Liver (tissue), 8 donors: ENCODE measurements at regions not wholly inside any gene's neighbourhood (a gene's known extent, or its start where the extent isn't known, plus 50 kb on each side); places are given as distances from the start of the nearest gene placed in this dataset.

Experiments used
- DNase-seq: peaks from one replicate; pipeline ENCODE4 v3.0.0-alpha.2; 2017; ENCODE audit warnings: low spot score
- H3K27ac ChIP-seq, 2 donors: one replicate each; pipeline ENCODE4 v1.7.0; 2013; ENCODE audit warnings: inconsistent platforms in 2 of 2, low read length in 2 of 2, control low read depth in 1 of 2, low read depth in 1 of 2, mild to moderate bottlenecking in 1 of 2
- H3K27me3 ChIP-seq, 4 donors: one replicate each; pipeline versions ENCODE4 v1.6.1 to v1.7.0; 2013; ENCODE audit warnings: low read length in 3 of 4, inconsistent platforms in 1 of 4, mild to moderate bottlenecking in 1 of 4, moderate library complexity in 1 of 4; ENCODE audit not compliant: control insufficient read depth in 4 of 4, insufficient read depth in 4 of 4
- H3K36me3 ChIP-seq, 4 donors: one replicate each; pipeline versions ENCODE4 v1.6.1 to v1.7.0; 2013; ENCODE audit warnings: low read length in 3 of 4, mild to moderate bottlenecking in 3 of 4, low read depth in 1 of 4, moderate library complexity in 1 of 4; ENCODE audit not compliant: control insufficient read depth in 4 of 4, insufficient read depth in 3 of 4
- H3K4me1 ChIP-seq, 4 donors: one replicate each; pipeline versions ENCODE4 v1.6.1 to v1.7.0; 2013; ENCODE audit warnings: low read length in 3 of 4, mild to moderate bottlenecking in 3 of 4, moderate library complexity in 1 of 4; ENCODE audit not compliant: control insufficient read depth in 4 of 4, insufficient read depth in 4 of 4
- H3K4me3 ChIP-seq, 3 donors: one replicate each; pipeline versions ENCODE4 v1.6.1 to v1.7.0; 2013; ENCODE audit warnings: low read length in 3 of 3, control low read depth in 1 of 3, low read depth in 1 of 3, mild to moderate bottlenecking in 1 of 3
- H3K9ac ChIP-seq, 2 donors: one replicate each; pipeline ENCODE4 v1.7.0; 2013; ENCODE audit warnings: low read length in 2 of 2, mild to moderate bottlenecking in 2 of 2, moderate library complexity in 2 of 2, control low read depth in 1 of 2, low read depth in 1 of 2
- H3K9me3 ChIP-seq, 4 donors: one replicate each; pipeline versions ENCODE4 v1.6.1 to v1.7.0; 2013; ENCODE audit warnings: low read length in 3 of 4; ENCODE audit not compliant: control insufficient read depth in 4 of 4
- EGR1 ChIP-seq, 2 donors: IDR thresholded peaks; 2 replicates each; pipeline ENCODE4 v1.6.1; 2016 to 2018; ENCODE audit warnings: antibody characterized with exemption in 2 of 2, low read depth in 2 of 2
- FOXA1 ChIP-seq: IDR thresholded peaks from 2 replicates; pipeline ENCODE4 v1.6.1; 2016; ENCODE audit warnings: antibody characterized with exemption
- FOXA2 ChIP-seq: IDR thresholded peaks from 2 replicates; pipeline ENCODE4 v1.6.1; 2016; ENCODE audit warnings: antibody characterized with exemption
- GABPA ChIP-seq, 2 donors: IDR thresholded peaks in 1 of 2; conservative IDR thresholded peaks in 1 of 2; 2 replicates each; pipeline ENCODE4 v1.6.1; 2016; ENCODE audit warnings: antibody characterized with exemption in 2 of 2, mild to moderate bottlenecking in 1 of 2, moderate library complexity in 1 of 2
- HNF4A ChIP-seq, 2 donors: conservative IDR thresholded peaks; 2 replicates each; pipeline ENCODE4 v1.6.1; 2016; ENCODE audit warnings: antibody characterized with exemption in 2 of 2, mild to moderate bottlenecking in 2 of 2
- HNF4G ChIP-seq: IDR thresholded peaks from 2 replicates; pipeline ENCODE4 v1.6.1; 2016; ENCODE audit warnings: antibody characterized with exemption
- JUND ChIP-seq, 2 donors: IDR thresholded peaks; 2 replicates each; pipeline ENCODE4 v1.6.1; 2016; ENCODE audit warnings: antibody characterized with exemption in 2 of 2
- NR2F2 ChIP-seq: IDR thresholded peaks from 2 replicates; pipeline ENCODE4 v1.6.1; 2016; ENCODE audit warnings: antibody characterized with exemption
- RAD21 ChIP-seq, 2 donors: IDR thresholded peaks; 2 replicates each; pipeline ENCODE4 v1.6.1; 2016; ENCODE audit warnings: antibody characterized with exemption in 2 of 2, mild to moderate bottlenecking in 2 of 2
- RXRA ChIP-seq, 2 donors: IDR thresholded peaks; 2 replicates each; pipeline ENCODE4 v1.6.1; 2017 to 2018; ENCODE audit warnings: antibody characterized with exemption in 2 of 2, mild to moderate bottlenecking in 1 of 2
- SP1 ChIP-seq: IDR thresholded peaks from 2 replicates; pipeline ENCODE4 v1.6.1; 2018; ENCODE audit warnings: antibody characterized with exemption, mild to moderate bottlenecking
- TAF1 ChIP-seq: conservative IDR thresholded peaks from 2 replicates; pipeline ENCODE4 v1.6.1; 2016; ENCODE audit warnings: antibody characterized with exemption, mild to moderate bottlenecking
- YY1 ChIP-seq: IDR thresholded peaks from 2 replicates; pipeline ENCODE4 v1.6.1; 2016; ENCODE audit warnings: antibody characterized with exemption, mild to moderate bottlenecking
- WGBS: extraction: QIAGEN DNeasy Blood & Tissue Kit; methylation state at CpG from one replicate; pipeline ENCODE4 v1.1.7; 2013; 5-methylcytosine and 5-hydroxymethylcytosine counted together
- TF ChIP-seq, protein P1 (sequence below): IDR thresholded peaks from 2 replicates; pipeline ENCODE4 v1.6.1; 2016; ENCODE audit warnings: antibody characterized with exemption, mild to moderate bottlenecking
- TF ChIP-seq, protein P2 (sequence below): IDR thresholded peaks from 2 replicates; pipeline ENCODE4 v1.6.1; 2016; ENCODE audit warnings: antibody characterized with exemption
- TF ChIP-seq, protein P3 (sequence below): IDR thresholded peaks from 2 replicates; pipeline ENCODE4 v1.6.1; 2016; ENCODE audit warnings: antibody characterized with exemption
- TF ChIP-seq, protein P4 (sequence below): fragments of 150-350 bp; IDR thresholded peaks from 2 replicates; pipeline ENCODE4 v1.5.1; 2017; ENCODE audit warnings: improper control_type of control experiment, low read depth, low read length; ENCODE audit not compliant: missing input control
- TF ChIP-seq, protein P5 (sequence below): IDR thresholded peaks from 2 replicates; pipeline ENCODE4 v1.6.1; 2016; ENCODE audit warnings: antibody characterized with exemption
- donor health status: healthy.
- donor health status: healthy.
- donor health status: healthy.
- donor health status: healthy.
- donor health status: healthy.

DNA sequence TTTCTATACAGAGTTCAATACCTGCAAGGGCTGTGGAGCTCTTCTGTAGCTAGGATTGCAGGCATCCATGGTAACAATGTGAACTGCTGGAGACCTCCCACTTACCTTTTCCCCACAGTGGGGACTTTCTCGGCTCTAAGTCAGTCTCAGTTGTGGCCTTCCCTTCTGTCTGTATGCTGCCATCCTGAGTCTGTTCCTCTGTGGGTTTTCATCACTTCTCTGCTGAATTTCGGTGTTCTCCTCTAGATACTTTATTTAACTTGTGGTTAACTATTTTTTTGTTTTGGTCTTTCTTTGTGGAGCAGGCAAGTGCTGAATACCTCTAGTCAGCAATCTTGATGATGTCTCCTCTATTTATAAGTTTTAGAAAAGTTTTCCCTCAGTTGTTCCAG lies 647.2 kb upstream of the CDH2 start:
- DNase-seq, result no peak
- no peak overlapping the region for H3K4me3 ChIP-seq
- H3K4me1 ChIP-seq, result no peaks in the 10 kb centered on the region
- no peaks in the 10 kb centered on the region for H3K36me3 ChIP-seq
- H3K9ac ChIP-seq, result no peak overlapping the region
- no peak overlapping the region for H3K27ac ChIP-seq
- H3K9me3 ChIP-seq, result peaks cover 0 to 2% (median 0%) of the 10 kb centered on the region in 4 donors
- H3K27me3 ChIP-seq, result peaks cover 0 to 2% (median 0%) of the 10 kb centered on the region in 4 donors
- 69% methylated on average over 2 of the region's 2 CpGs for WGBS
- TF ChIP-seq EGR1 (IDR thresholded peaks at IDR 0.05; ENCODE audit: low read depth in 2 of 2) (no peak), FOXA2 (no peak), RXRA (IDR thresholded peaks at IDR 0.05) (no peak), HNF4A (conservative IDR thresholded peaks at IDR 0.05) (no peak), SP1 (no peak), RAD21 (IDR thresholded peaks at IDR 0.05) (no peak), GABPA (IDR thresholded peaks at IDR 0.05 in 1 of 2, conservative IDR thresholded peaks at IDR 0.05 in 1 of 2) (no peak), JUND (IDR thresholded peaks at IDR 0.05) (no peak), HNF4G (no peak), NR2F2 (no peak), TAF1 (no peak), FOXA1 (no peak), YY1 (no peak)
- TF ChIP-seq, protein P1, sequence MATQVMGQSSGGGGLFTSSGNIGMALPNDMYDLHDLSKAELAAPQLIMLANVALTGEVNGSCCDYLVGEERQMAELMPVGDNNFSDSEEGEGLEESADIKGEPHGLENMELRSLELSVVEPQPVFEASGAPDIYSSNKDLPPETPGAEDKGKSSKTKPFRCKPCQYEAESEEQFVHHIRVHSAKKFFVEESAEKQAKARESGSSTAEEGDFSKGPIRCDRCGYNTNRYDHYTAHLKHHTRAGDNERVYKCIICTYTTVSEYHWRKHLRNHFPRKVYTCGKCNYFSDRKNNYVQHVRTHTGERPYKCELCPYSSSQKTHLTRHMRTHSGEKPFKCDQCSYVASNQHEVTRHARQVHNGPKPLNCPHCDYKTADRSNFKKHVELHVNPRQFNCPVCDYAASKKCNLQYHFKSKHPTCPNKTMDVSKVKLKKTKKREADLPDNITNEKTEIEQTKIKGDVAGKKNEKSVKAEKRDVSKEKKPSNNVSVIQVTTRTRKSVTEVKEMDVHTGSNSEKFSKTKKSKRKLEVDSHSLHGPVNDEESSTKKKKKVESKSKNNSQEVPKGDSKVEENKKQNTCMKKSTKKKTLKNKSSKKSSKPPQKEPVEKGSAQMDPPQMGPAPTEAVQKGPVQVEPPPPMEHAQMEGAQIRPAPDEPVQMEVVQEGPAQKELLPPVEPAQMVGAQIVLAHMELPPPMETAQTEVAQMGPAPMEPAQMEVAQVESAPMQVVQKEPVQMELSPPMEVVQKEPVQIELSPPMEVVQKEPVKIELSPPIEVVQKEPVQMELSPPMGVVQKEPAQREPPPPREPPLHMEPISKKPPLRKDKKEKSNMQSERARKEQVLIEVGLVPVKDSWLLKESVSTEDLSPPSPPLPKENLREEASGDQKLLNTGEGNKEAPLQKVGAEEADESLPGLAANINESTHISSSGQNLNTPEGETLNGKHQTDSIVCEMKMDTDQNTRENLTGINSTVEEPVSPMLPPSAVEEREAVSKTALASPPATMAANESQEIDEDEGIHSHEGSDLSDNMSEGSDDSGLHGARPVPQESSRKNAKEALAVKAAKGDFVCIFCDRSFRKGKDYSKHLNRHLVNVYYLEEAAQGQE, result no peak
- TF ChIP-seq, protein P2, sequence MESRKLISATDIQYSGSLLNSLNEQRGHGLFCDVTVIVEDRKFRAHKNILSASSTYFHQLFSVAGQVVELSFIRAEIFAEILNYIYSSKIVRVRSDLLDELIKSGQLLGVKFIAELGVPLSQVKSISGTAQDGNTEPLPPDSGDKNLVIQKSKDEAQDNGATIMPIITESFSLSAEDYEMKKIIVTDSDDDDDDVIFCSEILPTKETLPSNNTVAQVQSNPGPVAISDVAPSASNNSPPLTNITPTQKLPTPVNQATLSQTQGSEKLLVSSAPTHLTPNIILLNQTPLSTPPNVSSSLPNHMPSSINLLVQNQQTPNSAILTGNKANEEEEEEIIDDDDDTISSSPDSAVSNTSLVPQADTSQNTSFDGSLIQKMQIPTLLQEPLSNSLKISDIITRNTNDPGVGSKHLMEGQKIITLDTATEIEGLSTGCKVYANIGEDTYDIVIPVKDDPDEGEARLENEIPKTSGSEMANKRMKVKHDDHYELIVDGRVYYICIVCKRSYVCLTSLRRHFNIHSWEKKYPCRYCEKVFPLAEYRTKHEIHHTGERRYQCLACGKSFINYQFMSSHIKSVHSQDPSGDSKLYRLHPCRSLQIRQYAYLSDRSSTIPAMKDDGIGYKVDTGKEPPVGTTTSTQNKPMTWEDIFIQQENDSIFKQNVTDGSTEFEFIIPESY, result no peak
- TF ChIP-seq, protein P3, sequence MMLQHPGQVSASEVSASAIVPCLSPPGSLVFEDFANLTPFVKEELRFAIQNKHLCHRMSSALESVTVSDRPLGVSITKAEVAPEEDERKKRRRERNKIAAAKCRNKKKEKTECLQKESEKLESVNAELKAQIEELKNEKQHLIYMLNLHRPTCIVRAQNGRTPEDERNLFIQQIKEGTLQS, result no peak
- TF ChIP-seq, protein P4, sequence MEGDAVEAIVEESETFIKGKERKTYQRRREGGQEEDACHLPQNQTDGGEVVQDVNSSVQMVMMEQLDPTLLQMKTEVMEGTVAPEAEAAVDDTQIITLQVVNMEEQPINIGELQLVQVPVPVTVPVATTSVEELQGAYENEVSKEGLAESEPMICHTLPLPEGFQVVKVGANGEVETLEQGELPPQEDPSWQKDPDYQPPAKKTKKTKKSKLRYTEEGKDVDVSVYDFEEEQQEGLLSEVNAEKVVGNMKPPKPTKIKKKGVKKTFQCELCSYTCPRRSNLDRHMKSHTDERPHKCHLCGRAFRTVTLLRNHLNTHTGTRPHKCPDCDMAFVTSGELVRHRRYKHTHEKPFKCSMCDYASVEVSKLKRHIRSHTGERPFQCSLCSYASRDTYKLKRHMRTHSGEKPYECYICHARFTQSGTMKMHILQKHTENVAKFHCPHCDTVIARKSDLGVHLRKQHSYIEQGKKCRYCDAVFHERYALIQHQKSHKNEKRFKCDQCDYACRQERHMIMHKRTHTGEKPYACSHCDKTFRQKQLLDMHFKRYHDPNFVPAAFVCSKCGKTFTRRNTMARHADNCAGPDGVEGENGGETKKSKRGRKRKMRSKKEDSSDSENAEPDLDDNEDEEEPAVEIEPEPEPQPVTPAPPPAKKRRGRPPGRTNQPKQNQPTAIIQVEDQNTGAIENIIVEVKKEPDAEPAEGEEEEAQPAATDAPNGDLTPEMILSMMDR, result no peak
- TF ChIP-seq, protein P5, sequence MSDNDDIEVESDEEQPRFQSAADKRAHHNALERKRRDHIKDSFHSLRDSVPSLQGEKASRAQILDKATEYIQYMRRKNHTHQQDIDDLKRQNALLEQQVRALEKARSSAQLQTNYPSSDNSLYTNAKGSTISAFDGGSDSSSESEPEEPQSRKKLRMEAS, result no peak
